OCI-LY1 (cell line): ENCODE measurements at regions not wholly inside any gene's neighbourhood (a gene's known extent, or its start where the extent isn't known, plus 50 kb on each side); places are given as distances from the start of the nearest gene placed in this dataset.

Experiments
- H2AFZ ChIP-seq: fragments of 200-600 bp; sonication (generic), shearing (Covaris generic); 2 replicates; pipeline ENCODE4 v1.6.0; 2014; ENCODE audit warnings: antibody characterized with exemption, mild to moderate bottlenecking, low read length
- H3F3A ChIP-seq: fragments of 200-600 bp; sonication (generic), shearing (Covaris generic); 2 replicates; pipeline ENCODE4 v1.6.0; 2014; ENCODE audit warnings: mild to moderate bottlenecking, antibody characterized with exemption, low read length, moderate library complexity; ENCODE audit not compliant: insufficient read depth
- H3K27ac ChIP-seq: fragments of 200-600 bp; sonication (generic); 2 replicates; pipeline ENCODE4 v1.5.1; 2014; ENCODE audit warnings: low read length, mixed run types, mild to moderate bottlenecking, low read depth; ENCODE audit not compliant: poor library complexity, severe bottlenecking
- H3K27me3 ChIP-seq: fragments of 200-600 bp; sonication (generic); 2 replicates; pipeline ENCODE4 v1.6.0; 2014; ENCODE audit warnings: antibody characterized with exemption, mild to moderate bottlenecking, low read length, moderate library complexity; ENCODE audit not compliant: insufficient read depth
- H3K36me3 ChIP-seq: fragments of 200-600 bp; sonication (generic); 2 replicates; pipeline ENCODE4 v1.6.1; 2014; ENCODE audit warnings: mild to moderate bottlenecking, antibody characterized with exemption, low read length, moderate library complexity, mixed read lengths; ENCODE audit not compliant: insufficient read depth
- H3K4me1 ChIP-seq: fragments of 200-600 bp; sonication (generic); 2 replicates; pipeline ENCODE4 v1.5.1; 2014; ENCODE audit warnings: mild to moderate bottlenecking, low read length, moderate library complexity; ENCODE audit not compliant: insufficient read depth, severe bottlenecking
- H3K4me2 ChIP-seq: fragments of 200-600 bp; sonication (generic), shearing (Covaris generic); 2 replicates; pipeline ENCODE4 v1.6.1; 2014; ENCODE audit warnings: low read length
- H3K4me3 ChIP-seq: fragments of 200-600 bp; sonication (generic); 2 replicates; pipeline ENCODE4 v1.5.1; 2014; ENCODE audit warnings: low read length, low read depth, mild to moderate bottlenecking, mixed read lengths; ENCODE audit not compliant: poor library complexity, severe bottlenecking
- H3K79me2 ChIP-seq: fragments of 200-600 bp; shearing (Covaris generic); 2 replicates; pipeline ENCODE4 v1.6.1; 2016; ENCODE audit warnings: mixed run types, low read length, mixed read lengths; ENCODE audit not compliant: insufficient read depth
- H3K9ac ChIP-seq: fragments of 200-600 bp; sonication (generic), shearing (Covaris generic); 2 replicates; pipeline ENCODE4 v1.6.1; 2014; ENCODE audit warnings: mild to moderate bottlenecking, low read length, mixed read lengths
- H3K9me2 ChIP-seq: fragments of 200-600 bp; sonication (generic), shearing (Covaris generic); 2 replicates; pipeline ENCODE4 v1.6.1; 2014; ENCODE audit warnings: low read depth, mild to moderate bottlenecking, low read length, mixed read lengths
- H3K9me3 ChIP-seq: fragments of 200-600 bp; shearing (Covaris generic); 2 replicates; pipeline ENCODE4 v1.6.1; 2014; ENCODE audit warnings: low read length, mixed read lengths
- H4K20me1 ChIP-seq: fragments of 200-600 bp; sonication (generic), shearing (Covaris generic); 2 replicates; pipeline ENCODE4 v1.6.0; 2016; ENCODE audit warnings: mild to moderate bottlenecking, low read length; ENCODE audit not compliant: insufficient read depth
- CTCF ChIP-seq: fragments of 200-600 bp; sonication (generic), shearing (Covaris generic); IDR thresholded peaks from 2 replicates; pipeline ENCODE4 v1.5.1; 2017; ENCODE audit warnings: mild to moderate bottlenecking, antibody characterized with exemption, low read length, moderate library complexity, mixed read lengths
- EZH2 ChIP-seq: fragments of 200-600 bp; sonication (generic), shearing (Covaris generic); IDR thresholded peaks from 2 replicates; pipeline ENCODE4 v1.8.0; 2017; ENCODE audit warnings: borderline replicate concordance, mixed run types, mild to moderate bottlenecking, antibody characterized with exemption, low read length, moderate library complexity, mixed read lengths

DNA sequence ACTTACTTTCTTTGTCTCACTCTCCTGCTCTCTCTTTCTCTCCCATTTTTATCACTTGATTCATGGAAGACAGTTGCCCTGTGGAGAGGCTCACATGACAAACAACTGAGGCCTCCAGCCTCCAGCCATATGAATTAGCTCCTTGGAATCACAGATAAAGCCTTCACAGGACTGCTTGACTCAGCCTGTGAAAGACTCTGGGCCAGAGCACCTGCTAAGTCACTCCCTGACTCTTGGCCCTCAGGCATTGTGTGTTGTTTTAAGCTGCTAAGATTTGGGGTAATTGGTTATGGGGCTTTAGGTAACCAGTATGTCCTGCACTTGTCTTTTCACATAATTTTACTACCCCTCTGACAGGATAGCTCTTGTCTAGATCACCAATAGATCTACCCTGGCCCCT lies 334.9 kb downstream of the SOX11 start:
- no peak overlapping the region for H3K4me2 ChIP-seq
- H4K20me1 ChIP-seq = no peaks in the 10 kb centered on the region
- no peaks in the 10 kb centered on the region for H3K79me2 ChIP-seq
- no peak overlapping the region for H3K9ac ChIP-seq
- H3K9me3 ChIP-seq = peaks cover 4% of the 10 kb centered on the region; the same call in 1 of the 2 replicates
- no peaks in the 10 kb centered on the region for H3K36me3 ChIP-seq
- no peak overlapping the region for H3K27ac ChIP-seq
- H2AFZ ChIP-seq = no peak overlapping the region
- TF ChIP-seq CTCF (no peak), EZH2 (no peak)
- H3K9me2 ChIP-seq = no peaks in the 10 kb centered on the region
- no peaks in the 10 kb centered on the region for H3K27me3 ChIP-seq
- peaks cover 21% of the 10 kb centered on the region for H3K4me1 ChIP-seq
- no peaks in the 10 kb centered on the region for H3F3A ChIP-seq
- no peak overlapping the region for H3K4me3 ChIP-seq

DNA sequence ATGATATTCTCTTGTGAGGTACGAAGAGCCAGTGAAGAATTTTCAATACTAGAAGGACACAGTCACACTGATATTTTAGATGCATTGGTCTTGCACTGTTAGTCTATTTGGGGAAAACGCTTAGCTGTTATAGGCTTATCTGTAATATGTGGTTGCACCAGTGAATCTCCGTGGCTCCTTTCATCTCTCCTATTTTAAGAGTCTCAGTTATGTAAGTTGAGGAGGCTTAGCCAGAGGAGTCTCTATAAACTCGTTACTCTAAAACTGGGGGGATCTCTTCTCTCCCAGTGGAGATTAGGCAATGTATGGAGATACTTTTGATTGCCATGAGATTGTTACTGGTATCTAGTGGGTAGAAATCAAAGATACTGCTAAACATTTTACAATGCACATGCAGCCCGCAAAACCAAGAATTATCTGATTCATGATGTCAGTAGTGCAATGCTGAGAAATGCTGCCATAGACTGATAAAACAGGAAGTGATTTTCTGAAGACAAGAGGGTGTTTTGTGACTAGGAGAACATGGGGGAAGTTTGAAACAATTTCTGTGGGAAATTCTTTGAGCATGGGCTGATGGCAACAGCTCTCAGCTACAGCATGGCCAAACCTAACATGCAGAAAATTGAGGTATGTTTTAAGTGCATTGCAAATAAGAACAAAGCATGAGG lies 339.1 kb downstream of the SOX11 start:
- H3K9me3 ChIP-seq = no peaks in the 10 kb centered on the region

GRCh38 chr2:6036211-6036610 lies 344.0 kb downstream of the SOX11 start:
- Histone ChIP-seq H3K79me2 (no peaks in the 10 kb centered on the region), H3K27ac (peak overlapping the region; percentile 57), H3K4me3 (no peak overlapping the region), H2AFZ (no peak overlapping the region; the same call in 1 of the 2 replicates), H3K9me2 (no peaks in the 10 kb centered on the region), H3K9ac (no peak overlapping the region), H3K9me3 (peaks cover 3% of the 10 kb centered on the region; the same call in 1 of the 2 replicates), H3F3A (no peaks in the 10 kb centered on the region), H3K27me3 (no peaks in the 10 kb centered on the region), H3K4me2 (no peak overlapping the region), H4K20me1 (no peaks in the 10 kb centered on the region), H3K36me3 (no peaks in the 10 kb centered on the region), H3K4me1 (peaks cover 37% of the 10 kb centered on the region)
- TF ChIP-seq EZH2 = no peak
- TF ChIP-seq CTCF = no peak

More for the DNA sequence above, 339.1 kb downstream of the SOX11 start:
- H3K36me3 ChIP-seq = no peaks in the 10 kb centered on the region
- no peaks in the 10 kb centered on the region for H3K79me2 ChIP-seq
- H3K27me3 ChIP-seq = no peaks in the 10 kb centered on the region
- TF ChIP-seq CTCF (no peak), EZH2 (no peak)
- peaks cover 35% of the 10 kb centered on the region for H3K4me1 ChIP-seq
- no peak overlapping the region for H3K4me3 ChIP-seq
- H4K20me1 ChIP-seq = no peaks in the 10 kb centered on the region
- H3K9ac ChIP-seq = no peak overlapping the region
- no peak overlapping the region for H3K4me2 ChIP-seq
- H3K27ac ChIP-seq = no peak overlapping the region
- H2AFZ ChIP-seq = no peak overlapping the region
- no peaks in the 10 kb centered on the region for H3F3A ChIP-seq
- H3K9me2 ChIP-seq = no peaks in the 10 kb centered on the region
